ENCODE measurements at regions not wholly inside any gene's neighbourhood (a gene's known extent, or its start where the extent isn't known, plus 50 kb on each side); places are given as distances from the start of the nearest gene placed in this dataset.

DNA sequence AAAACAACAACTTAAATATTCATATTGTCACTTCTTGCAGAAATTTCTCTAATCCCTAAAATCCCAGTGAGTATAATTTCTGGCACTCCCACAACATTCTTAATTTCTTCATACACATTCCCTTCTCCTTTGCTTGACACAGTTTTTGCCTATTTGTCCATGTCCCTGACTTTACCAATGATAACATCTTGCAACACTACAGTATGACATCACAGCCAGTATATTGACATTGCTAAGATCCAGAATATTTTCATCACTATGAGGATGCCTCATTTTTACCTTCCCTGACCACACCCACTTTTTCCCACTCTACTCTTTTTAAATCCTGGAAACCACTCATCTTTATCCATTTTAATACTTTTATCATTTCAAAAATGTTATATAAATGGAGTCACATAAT is 292.3 kb upstream of the GK2 start:
- TF ChIP-seq, protein P1, sequence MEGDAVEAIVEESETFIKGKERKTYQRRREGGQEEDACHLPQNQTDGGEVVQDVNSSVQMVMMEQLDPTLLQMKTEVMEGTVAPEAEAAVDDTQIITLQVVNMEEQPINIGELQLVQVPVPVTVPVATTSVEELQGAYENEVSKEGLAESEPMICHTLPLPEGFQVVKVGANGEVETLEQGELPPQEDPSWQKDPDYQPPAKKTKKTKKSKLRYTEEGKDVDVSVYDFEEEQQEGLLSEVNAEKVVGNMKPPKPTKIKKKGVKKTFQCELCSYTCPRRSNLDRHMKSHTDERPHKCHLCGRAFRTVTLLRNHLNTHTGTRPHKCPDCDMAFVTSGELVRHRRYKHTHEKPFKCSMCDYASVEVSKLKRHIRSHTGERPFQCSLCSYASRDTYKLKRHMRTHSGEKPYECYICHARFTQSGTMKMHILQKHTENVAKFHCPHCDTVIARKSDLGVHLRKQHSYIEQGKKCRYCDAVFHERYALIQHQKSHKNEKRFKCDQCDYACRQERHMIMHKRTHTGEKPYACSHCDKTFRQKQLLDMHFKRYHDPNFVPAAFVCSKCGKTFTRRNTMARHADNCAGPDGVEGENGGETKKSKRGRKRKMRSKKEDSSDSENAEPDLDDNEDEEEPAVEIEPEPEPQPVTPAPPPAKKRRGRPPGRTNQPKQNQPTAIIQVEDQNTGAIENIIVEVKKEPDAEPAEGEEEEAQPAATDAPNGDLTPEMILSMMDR (IDR thresholded peaks at IDR 0.05; ENCODE audit: low read length), result no peak
- TF ChIP-seq EZH2 (IDR thresholded peaks at IDR 0.05; ENCODE audit: borderline replicate concordance, low read length), result no peak
